Liver (tissue), 8 donors: ENCODE measurements at regions not wholly inside any gene's neighbourhood (a gene's known extent, or its start where the extent isn't known, plus 50 kb on each side); places are given as distances from the start of the nearest gene placed in this dataset.

ENCODE experiments used
- DNase-seq: peaks from one replicate; pipeline ENCODE4 v3.0.0-alpha.2; 2017; ENCODE audit warnings: low spot score
- H3K27ac ChIP-seq, 2 donors: one replicate each; pipeline ENCODE4 v1.7.0; 2013; ENCODE audit warnings: inconsistent platforms in 2 of 2, low read length in 2 of 2, control low read depth in 1 of 2, low read depth in 1 of 2, mild to moderate bottlenecking in 1 of 2
- H3K27me3 ChIP-seq, 4 donors: one replicate each; pipeline versions ENCODE4 v1.6.1 to v1.7.0; 2013; ENCODE audit warnings: low read length in 3 of 4, inconsistent platforms in 1 of 4, mild to moderate bottlenecking in 1 of 4, moderate library complexity in 1 of 4; ENCODE audit not compliant: control insufficient read depth in 4 of 4, insufficient read depth in 4 of 4
- H3K36me3 ChIP-seq, 4 donors: one replicate each; pipeline versions ENCODE4 v1.6.1 to v1.7.0; 2013; ENCODE audit warnings: low read length in 3 of 4, mild to moderate bottlenecking in 3 of 4, low read depth in 1 of 4, moderate library complexity in 1 of 4; ENCODE audit not compliant: control insufficient read depth in 4 of 4, insufficient read depth in 3 of 4
- H3K4me1 ChIP-seq, 4 donors: one replicate each; pipeline versions ENCODE4 v1.6.1 to v1.7.0; 2013; ENCODE audit warnings: low read length in 3 of 4, mild to moderate bottlenecking in 3 of 4, moderate library complexity in 1 of 4; ENCODE audit not compliant: control insufficient read depth in 4 of 4, insufficient read depth in 4 of 4
- H3K4me3 ChIP-seq, 3 donors: one replicate each; pipeline versions ENCODE4 v1.6.1 to v1.7.0; 2013; ENCODE audit warnings: low read length in 3 of 3, control low read depth in 1 of 3, low read depth in 1 of 3, mild to moderate bottlenecking in 1 of 3
- H3K9ac ChIP-seq, 2 donors: one replicate each; pipeline ENCODE4 v1.7.0; 2013; ENCODE audit warnings: low read length in 2 of 2, mild to moderate bottlenecking in 2 of 2, moderate library complexity in 2 of 2, control low read depth in 1 of 2, low read depth in 1 of 2
- H3K9me3 ChIP-seq, 4 donors: one replicate each; pipeline versions ENCODE4 v1.6.1 to v1.7.0; 2013; ENCODE audit warnings: low read length in 3 of 4; ENCODE audit not compliant: control insufficient read depth in 4 of 4
- ATF3 ChIP-seq: IDR thresholded peaks from 2 replicates; pipeline ENCODE4 v1.6.1; 2016; ENCODE audit warnings: antibody characterized with exemption
- CTCF ChIP-seq: fragments of 150-350 bp; IDR thresholded peaks from 2 replicates; pipeline ENCODE4 v1.5.1; 2017; ENCODE audit warnings: improper control_type of control experiment, low read depth, low read length; ENCODE audit not compliant: missing input control
- EGR1 ChIP-seq, 2 donors: IDR thresholded peaks; 2 replicates each; pipeline ENCODE4 v1.6.1; 2016 to 2018; ENCODE audit warnings: antibody characterized with exemption in 2 of 2, low read depth in 2 of 2
- FOXA1 ChIP-seq: IDR thresholded peaks from 2 replicates; pipeline ENCODE4 v1.6.1; 2016; ENCODE audit warnings: antibody characterized with exemption
- FOXA2 ChIP-seq: IDR thresholded peaks from 2 replicates; pipeline ENCODE4 v1.6.1; 2016; ENCODE audit warnings: antibody characterized with exemption
- GABPA ChIP-seq, 2 donors: IDR thresholded peaks in 1 of 2; conservative IDR thresholded peaks in 1 of 2; 2 replicates each; pipeline ENCODE4 v1.6.1; 2016; ENCODE audit warnings: antibody characterized with exemption in 2 of 2, mild to moderate bottlenecking in 1 of 2, moderate library complexity in 1 of 2
- HNF4A ChIP-seq, 2 donors: conservative IDR thresholded peaks; 2 replicates each; pipeline ENCODE4 v1.6.1; 2016; ENCODE audit warnings: antibody characterized with exemption in 2 of 2, mild to moderate bottlenecking in 2 of 2
- JUND ChIP-seq, 2 donors: IDR thresholded peaks; 2 replicates each; pipeline ENCODE4 v1.6.1; 2016; ENCODE audit warnings: antibody characterized with exemption in 2 of 2
- MAX ChIP-seq: IDR thresholded peaks from 2 replicates; pipeline ENCODE4 v1.6.1; 2016; ENCODE audit warnings: antibody characterized with exemption
- NR2F2 ChIP-seq: IDR thresholded peaks from 2 replicates; pipeline ENCODE4 v1.6.1; 2016; ENCODE audit warnings: antibody characterized with exemption
- REST ChIP-seq: IDR thresholded peaks from 2 replicates; pipeline ENCODE4 v1.6.1; 2016; ENCODE audit warnings: antibody characterized with exemption, mild to moderate bottlenecking
- RXRA ChIP-seq, 2 donors: IDR thresholded peaks; 2 replicates each; pipeline ENCODE4 v1.6.1; 2017 to 2018; ENCODE audit warnings: antibody characterized with exemption in 2 of 2, mild to moderate bottlenecking in 1 of 2
- TAF1 ChIP-seq: conservative IDR thresholded peaks from 2 replicates; pipeline ENCODE4 v1.6.1; 2016; ENCODE audit warnings: antibody characterized with exemption, mild to moderate bottlenecking
- YY1 ChIP-seq: IDR thresholded peaks from 2 replicates; pipeline ENCODE4 v1.6.1; 2016; ENCODE audit warnings: antibody characterized with exemption, mild to moderate bottlenecking
- ZBTB33 ChIP-seq: IDR thresholded peaks from 2 replicates; pipeline ENCODE4 v1.6.1; 2016; ENCODE audit warnings: antibody characterized with exemption
- WGBS: extraction: QIAGEN DNeasy Blood & Tissue Kit; methylation state at CpG from one replicate; pipeline ENCODE4 v1.1.7; 2013; 5-methylcytosine and 5-hydroxymethylcytosine counted together
- donor health status: healthy.
- donor health status: healthy.
- donor health status: healthy.
- donor health status: healthy.
- donor health status: healthy.

- no peaks in the 10 kb centered on the region for H3K27me3 ChIP-seq
- no peak overlapping the region for H3K4me3 ChIP-seq
- no peak overlapping the region for H3K9ac ChIP-seq
- H3K27ac ChIP-seq: no peak overlapping the region
- WGBS: 72% methylated on average over 6 of the region's 6 CpGs
- no peak for DNase-seq
- no peaks in the 10 kb centered on the region for H3K4me1 ChIP-seq
- no peaks in the 10 kb centered on the region for H3K36me3 ChIP-seq
- H3K9me3 ChIP-seq: no peaks in the 10 kb centered on the region
- TF ChIP-seq TAF1 (no peak), CTCF (no peak), JUND (IDR thresholded peaks at IDR 0.05) (no peak), YY1 (no peak), GABPA (IDR thresholded peaks at IDR 0.05 in 1 of 2, conservative IDR thresholded peaks at IDR 0.05 in 1 of 2) (no peak), EGR1 (IDR thresholded peaks at IDR 0.05; ENCODE audit: low read depth in 2 of 2) (no peak), REST (no peak), ATF3 (no peak), FOXA1 (no peak), ZBTB33 (no peak), NR2F2 (no peak)
Measured at GRCh38 chr5:2306711-2307110, 424.0 kb upstream of the IRX4 start.

GRCh38 chr5:2303431-2304100 lies 420.8 kb upstream of the IRX4 start:
- Histone ChIP-seq H3K27me3 (no peaks in the 10 kb centered on the region), H3K9ac (no peak overlapping the region), H3K4me3 (no peak overlapping the region), H3K4me1 (no peaks in the 10 kb centered on the region), H3K9me3 (no peaks in the 10 kb centered on the region), H3K36me3 (no peaks in the 10 kb centered on the region), H3K27ac (no peak overlapping the region)
- WGBS: 59% methylated on average over 14 of the region's 14 CpGs
- no peak for DNase-seq
- no peak for TF ChIP-seq MAX
- TF ChIP-seq ZBTB33: no peak
- TF ChIP-seq FOXA2: no peak
- no peak for TF ChIP-seq HNF4A (conservative IDR thresholded peaks at IDR 0.05)
- no peak for TF ChIP-seq RXRA (IDR thresholded peaks at IDR 0.05)
- no peak for TF ChIP-seq ATF3
- no peak for TF ChIP-seq CTCF
